HL-60 (cell line): ENCODE measurements at regions not wholly inside any gene's neighbourhood (a gene's known extent, or its start where the extent isn't known, plus 50 kb on each side); places are given as distances from the start of the nearest gene placed in this dataset.

Experiments used
- GABPA ChIP-seq: IDR thresholded peaks from 2 replicates; pipeline ENCODE4 v1.6.1; 2012; ENCODE audit warnings: low read depth
- POLR2AphosphoS5 ChIP-seq: IDR thresholded peaks from 2 replicates; pipeline ENCODE4 v1.6.1; 2012; ENCODE audit warnings: low read depth
- REST ChIP-seq: IDR thresholded peaks from 2 replicates; pipeline ENCODE4 v1.6.1; 2012; ENCODE audit warnings: low read depth; ENCODE audit not compliant: insufficient replicate concordance
- SPI1 ChIP-seq: IDR thresholded peaks from 2 replicates; pipeline ENCODE4 v1.6.1; 2012; ENCODE audit warnings: low read depth, mild to moderate bottlenecking, borderline replicate concordance
- TF ChIP-seq, protein P1 (sequence below): IDR thresholded peaks from one replicate; pipeline ENCODE4 v1.5.1; 2011; ENCODE audit warnings: low read length, control low read depth, inconsistent platforms; ENCODE audit not compliant: insufficient read depth

- TF ChIP-seq, protein P1, sequence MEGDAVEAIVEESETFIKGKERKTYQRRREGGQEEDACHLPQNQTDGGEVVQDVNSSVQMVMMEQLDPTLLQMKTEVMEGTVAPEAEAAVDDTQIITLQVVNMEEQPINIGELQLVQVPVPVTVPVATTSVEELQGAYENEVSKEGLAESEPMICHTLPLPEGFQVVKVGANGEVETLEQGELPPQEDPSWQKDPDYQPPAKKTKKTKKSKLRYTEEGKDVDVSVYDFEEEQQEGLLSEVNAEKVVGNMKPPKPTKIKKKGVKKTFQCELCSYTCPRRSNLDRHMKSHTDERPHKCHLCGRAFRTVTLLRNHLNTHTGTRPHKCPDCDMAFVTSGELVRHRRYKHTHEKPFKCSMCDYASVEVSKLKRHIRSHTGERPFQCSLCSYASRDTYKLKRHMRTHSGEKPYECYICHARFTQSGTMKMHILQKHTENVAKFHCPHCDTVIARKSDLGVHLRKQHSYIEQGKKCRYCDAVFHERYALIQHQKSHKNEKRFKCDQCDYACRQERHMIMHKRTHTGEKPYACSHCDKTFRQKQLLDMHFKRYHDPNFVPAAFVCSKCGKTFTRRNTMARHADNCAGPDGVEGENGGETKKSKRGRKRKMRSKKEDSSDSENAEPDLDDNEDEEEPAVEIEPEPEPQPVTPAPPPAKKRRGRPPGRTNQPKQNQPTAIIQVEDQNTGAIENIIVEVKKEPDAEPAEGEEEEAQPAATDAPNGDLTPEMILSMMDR = no peak
- TF ChIP-seq SPI1 = no peak
- TF ChIP-seq POLR2AphosphoS5 = no peak
- no peak for TF ChIP-seq GABPA
- no peak for TF ChIP-seq REST
These were observed 471.4 kb upstream of the RBFOX1 start for GRCh38 chr16:6861135-6861814.
